HFFc6 (cell line): ENCODE measurements at regions not wholly inside any gene's neighbourhood (a gene's known extent, or its start where the extent isn't known, plus 50 kb on each side); places are given as distances from the start of the nearest gene placed in this dataset.

Source experiments
- DNase-seq: peaks from one replicate; pipeline ENCODE4 v3.0.0-alpha.2; 2018
- H3K27ac Mint-ChIP-seq: 2 replicates; pipeline ENCODE4 v1.8.0; 2020; ENCODE audit warnings: mild to moderate bottlenecking, mixed read lengths
- H3K27me3 Mint-ChIP-seq: 2 replicates; pipeline ENCODE4 v1.8.0; 2021; ENCODE audit warnings: mild to moderate bottlenecking, moderate library complexity, mixed read lengths; ENCODE audit not compliant: insufficient read depth
- H3K36me3 Mint-ChIP-seq: 2 replicates; pipeline ENCODE4 v1.8.0; 2021; ENCODE audit warnings: low read depth, mixed read lengths
- H3K4me1 Mint-ChIP-seq: 2 replicates; pipeline ENCODE4 v1.8.0; 2020; ENCODE audit warnings: low read depth, mixed read lengths
- H3K4me3 Mint-ChIP-seq: 2 replicates; pipeline ENCODE4 v1.8.0; 2020; ENCODE audit warnings: mild to moderate bottlenecking, moderate library complexity, mixed read lengths
- H3K9me3 Mint-ChIP-seq: 2 replicates; pipeline ENCODE4 v1.8.0; 2020; ENCODE audit warnings: mild to moderate bottlenecking, mixed read lengths
- TF ChIP-seq, protein P1 (sequence below): fragments of 200-600 bp; sonication (generic); IDR thresholded peaks from 2 replicates; pipeline ENCODE4 v1.5.0; 2021; ENCODE audit warnings: antibody characterized with exemption, mild to moderate bottlenecking

DNA sequence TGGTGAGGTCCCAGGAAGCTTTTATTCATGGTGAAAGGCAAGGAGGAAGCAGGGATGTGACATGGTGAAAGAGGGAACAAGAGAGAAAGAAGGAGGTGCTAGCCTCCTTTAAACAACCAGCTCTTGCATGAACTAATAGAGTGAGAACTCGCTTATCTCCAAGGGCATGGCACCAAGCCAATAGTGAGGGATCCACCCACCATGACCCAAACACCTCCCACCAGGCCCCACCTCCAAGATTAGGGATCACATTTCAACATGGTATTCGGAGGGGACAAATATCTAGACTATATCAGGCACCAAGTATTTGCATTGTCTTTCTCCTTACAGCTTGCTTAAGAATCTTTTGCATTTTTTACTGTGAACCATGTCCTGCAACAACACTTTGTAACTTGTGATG is 91.9 kb upstream of the DHRS4 start:
- Mint-ChIP-seq H3K4me3 (no peak overlapping the region), H3K27ac (no peak overlapping the region), H3K36me3 (no peaks in the 10 kb centered on the region), H3K9me3 (no peaks in the 10 kb centered on the region), H3K27me3 (peaks cover 8% of the 10 kb centered on the region), H3K4me1 (no peaks in the 10 kb centered on the region)
- TF ChIP-seq, protein P1, sequence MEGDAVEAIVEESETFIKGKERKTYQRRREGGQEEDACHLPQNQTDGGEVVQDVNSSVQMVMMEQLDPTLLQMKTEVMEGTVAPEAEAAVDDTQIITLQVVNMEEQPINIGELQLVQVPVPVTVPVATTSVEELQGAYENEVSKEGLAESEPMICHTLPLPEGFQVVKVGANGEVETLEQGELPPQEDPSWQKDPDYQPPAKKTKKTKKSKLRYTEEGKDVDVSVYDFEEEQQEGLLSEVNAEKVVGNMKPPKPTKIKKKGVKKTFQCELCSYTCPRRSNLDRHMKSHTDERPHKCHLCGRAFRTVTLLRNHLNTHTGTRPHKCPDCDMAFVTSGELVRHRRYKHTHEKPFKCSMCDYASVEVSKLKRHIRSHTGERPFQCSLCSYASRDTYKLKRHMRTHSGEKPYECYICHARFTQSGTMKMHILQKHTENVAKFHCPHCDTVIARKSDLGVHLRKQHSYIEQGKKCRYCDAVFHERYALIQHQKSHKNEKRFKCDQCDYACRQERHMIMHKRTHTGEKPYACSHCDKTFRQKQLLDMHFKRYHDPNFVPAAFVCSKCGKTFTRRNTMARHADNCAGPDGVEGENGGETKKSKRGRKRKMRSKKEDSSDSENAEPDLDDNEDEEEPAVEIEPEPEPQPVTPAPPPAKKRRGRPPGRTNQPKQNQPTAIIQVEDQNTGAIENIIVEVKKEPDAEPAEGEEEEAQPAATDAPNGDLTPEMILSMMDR, result no peak
- DNase-seq, result no peak

DNA sequence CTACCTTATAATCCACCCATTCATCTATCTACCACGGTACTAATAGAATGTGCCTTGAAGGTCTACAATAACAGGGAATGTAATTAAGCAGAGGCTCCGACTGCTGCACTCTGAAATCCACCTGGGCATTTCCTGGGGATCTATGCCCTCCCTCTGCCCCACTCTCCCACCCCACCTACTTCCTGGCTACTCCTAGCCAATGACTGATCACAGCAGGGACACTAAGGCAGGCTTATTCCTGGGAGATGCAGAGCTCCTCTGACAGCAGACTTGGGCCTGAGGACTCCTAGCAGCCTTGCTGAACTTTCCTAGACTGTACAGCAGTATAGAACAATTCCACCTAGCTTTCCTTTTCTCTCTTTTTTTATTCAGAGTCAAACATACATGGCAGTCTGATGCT is 91.1 kb upstream of the DHRS4 start:
- Mint-ChIP-seq H3K9me3 (no peaks in the 10 kb centered on the region), H3K27ac (no peak overlapping the region), H3K4me3 (no peak overlapping the region), H3K4me1 (no peaks in the 10 kb centered on the region), H3K36me3 (no peaks in the 10 kb centered on the region), H3K27me3 (peaks cover 10% of the 10 kb centered on the region)
- TF ChIP-seq, protein P1, result no peak
- no peak for DNase-seq

DNA sequence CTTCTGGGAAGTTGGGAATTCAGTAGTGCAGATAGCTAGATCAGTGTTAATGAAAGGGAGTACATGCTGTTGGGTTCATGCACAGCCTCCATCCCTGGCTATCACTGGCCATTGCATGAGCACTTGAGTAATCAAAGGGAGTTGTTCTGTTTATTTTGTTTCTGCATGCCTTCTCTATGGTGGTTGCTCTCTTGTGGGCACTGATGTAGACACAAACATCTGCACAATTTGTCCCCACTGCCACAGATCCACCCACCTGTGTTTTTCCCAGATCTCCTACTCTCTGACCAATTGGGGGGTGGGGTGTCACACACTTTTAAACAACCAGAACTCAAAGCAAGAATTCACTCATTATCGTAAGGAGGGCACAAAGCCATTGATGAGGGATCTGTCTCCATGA is 89.7 kb upstream of the DHRS4 start:
- Mint-ChIP-seq H3K9me3 (no peaks in the 10 kb centered on the region), H3K36me3 (no peaks in the 10 kb centered on the region), H3K4me1 (no peaks in the 10 kb centered on the region), H3K27ac (no peak overlapping the region), H3K27me3 (peaks cover 15% of the 10 kb centered on the region), H3K4me3 (no peak overlapping the region)
- TF ChIP-seq, protein P1, result no peak
- no peak for DNase-seq

DNA sequence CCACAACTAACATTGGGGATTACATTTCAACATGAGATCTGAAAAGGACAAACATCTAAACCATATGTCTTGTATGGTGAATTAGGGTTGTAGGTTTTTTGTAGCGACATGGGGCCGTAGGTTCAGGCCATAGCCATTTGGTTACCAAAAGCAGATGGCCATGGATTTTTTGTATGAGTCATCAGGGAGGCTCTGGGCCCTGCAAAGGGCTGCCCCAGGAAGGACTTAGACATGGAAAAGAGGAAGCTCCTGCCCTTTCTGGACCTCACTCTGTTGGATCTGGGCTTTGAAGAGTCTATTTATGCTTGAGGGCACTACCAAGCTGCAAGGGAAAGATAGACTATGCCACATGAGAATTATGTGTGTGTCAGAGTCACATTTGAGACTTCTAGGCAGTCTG is 89.3 kb upstream of the DHRS4 start:
- TF ChIP-seq, protein P1, result no peak
- Mint-ChIP-seq H3K27me3 (peaks cover 14% of the 10 kb centered on the region), H3K4me3 (no peak overlapping the region), H3K9me3 (no peaks in the 10 kb centered on the region), H3K27ac (no peak overlapping the region), H3K36me3 (no peaks in the 10 kb centered on the region), H3K4me1 (no peaks in the 10 kb centered on the region)
- DNase-seq, result no peak

DNA sequence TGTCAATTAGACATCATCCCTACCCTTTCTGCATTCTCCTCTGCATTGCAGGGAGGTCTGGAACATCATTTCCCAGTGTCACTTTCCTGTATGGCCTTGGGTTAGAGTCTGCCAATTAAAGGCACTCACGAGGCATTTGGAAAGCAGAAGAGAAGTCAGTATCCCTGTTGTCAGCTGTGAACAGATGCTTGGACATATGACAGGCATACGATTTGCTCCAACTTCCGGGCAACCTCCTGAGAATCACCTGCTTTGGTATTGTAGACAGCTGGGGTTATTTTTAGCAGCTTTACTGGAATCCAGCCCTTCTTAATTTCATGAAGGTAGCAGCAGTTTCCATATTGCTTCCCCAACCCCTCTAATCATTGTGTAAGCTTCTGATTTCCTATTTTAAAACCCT is 88.7 kb upstream of the DHRS4 start:
- Mint-ChIP-seq H3K36me3 (no peaks in the 10 kb centered on the region), H3K27me3 (peaks cover 11% of the 10 kb centered on the region), H3K4me3 (no peak overlapping the region), H3K9me3 (no peaks in the 10 kb centered on the region), H3K27ac (no peak overlapping the region), H3K4me1 (no peaks in the 10 kb centered on the region)
- TF ChIP-seq, protein P1, result no peak
- no peak for DNase-seq

DNA sequence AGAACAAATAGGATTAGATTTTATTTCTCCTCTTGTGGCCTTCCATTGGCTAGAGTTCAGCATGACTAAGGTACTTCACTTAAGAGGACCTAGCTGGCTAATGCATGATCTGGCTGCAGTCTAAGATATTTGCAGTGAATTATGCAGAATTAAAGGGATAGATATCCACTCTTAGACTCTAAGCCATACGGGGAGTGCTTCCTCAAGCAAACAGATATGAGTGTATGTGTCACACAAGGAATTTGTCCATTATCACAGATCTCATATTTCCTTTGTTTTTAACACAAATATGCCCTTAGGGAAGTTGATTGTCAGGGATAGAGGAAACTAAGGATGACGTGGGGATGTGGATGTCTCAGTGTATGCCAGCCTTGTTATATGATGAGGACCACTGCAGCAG is 88.1 kb upstream of the DHRS4 start:
- Mint-ChIP-seq H3K4me1 (no peaks in the 10 kb centered on the region), H3K27me3 (peaks cover 10% of the 10 kb centered on the region), H3K4me3 (no peak overlapping the region), H3K9me3 (no peaks in the 10 kb centered on the region), H3K27ac (no peak overlapping the region), H3K36me3 (no peaks in the 10 kb centered on the region)
- TF ChIP-seq, protein P1, result no peak
- DNase-seq, result no peak
